H1 (cell line): ENCODE measurements at regions not wholly inside any gene's neighbourhood (a gene's known extent, or its start where the extent isn't known, plus 50 kb on each side); places are given as distances from the start of the nearest gene placed in this dataset.

Source experiments
- CTCF ChIA-PET: fragments of 300-600 bp; sonication (Branson Sonifier 250); formaldehyde crosslinking; loops from one replicate; lab custom pipeline; 2021; ENCODE audit not compliant: partially characterized antibody; lab: Charles Lee
- POLR2A ChIA-PET: fragments of 300-600 bp; sonication (Branson Sonifier 250); formaldehyde crosslinking; loops from one replicate; lab custom pipeline; 2021; ENCODE audit warnings: inconsistent platforms; ENCODE audit not compliant: partially characterized antibody; lab: Charles Lee
- DNase-seq, 2 experiments: peaks; one replicate each; pipeline versions ENCODE4 v3.0.0 to v3.0.0-alpha.2; 2010 to 2022; ENCODE audit warnings: low spot score in 2 of 2, low read depth in 1 of 2, mixed read lengths in 1 of 2
- FAIRE-seq: peaks from 2 replicates; lab custom pipeline; 2011; peaks lifted over from hg19 to GRCh38; lab: Jason Lieb, UNC
- H2AFZ ChIP-seq: 2 replicates; pipeline ENCODE4 v1.8.1; 2012; ENCODE audit warnings: low read length, inconsistent platforms
- H2AK5ac ChIP-seq: 2 replicates; pipeline ENCODE4 v1.6.1; 2013; ENCODE audit warnings: low read depth, low read length
- H2BK120ac ChIP-seq: replicated peaks from 2 replicates; pipeline ENCODE3; 2013; ENCODE audit warnings: low read depth, low read length, inconsistent platforms
- H2BK12ac ChIP-seq: 2 replicates; pipeline ENCODE4 v1.6.1; 2013; ENCODE audit warnings: low read depth, low read length
- H2BK15ac ChIP-seq: 2 replicates; pipeline ENCODE4 v1.6.1; 2013; ENCODE audit warnings: low read length
- H2BK20ac ChIP-seq: 2 replicates; pipeline ENCODE4 v1.6.1; 2013; ENCODE audit warnings: low read length
- H2BK5ac ChIP-seq: 2 replicates; pipeline ENCODE4 v1.6.1; 2013; ENCODE audit warnings: low read depth, low read length
- H3K14ac ChIP-seq: 2 replicates; pipeline ENCODE4 v1.6.1; 2013; ENCODE audit warnings: inconsistent platforms; ENCODE audit not compliant: insufficient read length
- H3K18ac ChIP-seq: 2 replicates; pipeline ENCODE4 v1.6.1; 2013; ENCODE audit warnings: low read length; ENCODE audit errors: extremely low read depth
- H3K23ac ChIP-seq: 2 replicates; pipeline ENCODE4 v1.6.1; 2013; ENCODE audit warnings: inconsistent platforms; ENCODE audit not compliant: insufficient read length
- H3K23me2 ChIP-seq: 2 replicates; pipeline ENCODE4 v1.6.1; 2013; ENCODE audit warnings: low read depth, low read length
- H3K27ac ChIP-seq: 2 replicates; pipeline ENCODE4 v1.6.1; 2011; ENCODE audit warnings: low read depth, low read length, inconsistent platforms
- H3K27me3 ChIP-seq, 4 experiments: replicated peaks in 1 of 4; 1 replicate in 1 of 4; 2 replicates in 3 of 4; pipeline versions ENCODE4 v1.6.1 to v1.8.1; 2011 to 2013; ENCODE audit warnings: low read length in 3 of 4, mild to moderate bottlenecking in 3 of 4, inconsistent platforms in 2 of 4, mixed read lengths in 2 of 4, moderate library complexity in 1 of 4; ENCODE audit not compliant: control insufficient read depth in 3 of 4, insufficient read depth in 3 of 4; ENCODE audit errors: extremely low read depth in 1 of 4
- H3K36me3 ChIP-seq, 4 experiments: 2 replicates each; pipeline versions ENCODE4 v1.6.1 to v1.8.1; 2011 to 2013; ENCODE audit warnings: mild to moderate bottlenecking in 4 of 4, low read length in 3 of 4, moderate library complexity in 2 of 4, control low read depth in 1 of 4, inconsistent platforms in 1 of 4; ENCODE audit not compliant: insufficient read depth in 4 of 4, control insufficient read depth in 2 of 4
- H3K4ac ChIP-seq: replicated peaks from 2 replicates; pipeline ENCODE3; 2013; ENCODE audit warnings: low read length, low read depth, mixed read lengths, inconsistent platforms; ENCODE audit not compliant: insufficient read length
- H3K4me1 ChIP-seq, 4 experiments: replicated peaks in 1 of 4; 1 replicate in 1 of 4; 2 replicates in 3 of 4; pipeline versions ENCODE4 v1.6.1 to v1.8.1; 2011 to 2013; ENCODE audit warnings: low read length in 3 of 4, inconsistent platforms in 2 of 4, mixed read lengths in 1 of 4; ENCODE audit not compliant: insufficient read depth in 4 of 4, control insufficient read depth in 3 of 4
- H3K4me2 ChIP-seq, 2 experiments: 2 replicates each; pipeline versions ENCODE4 v1.6.1 to v1.8.1; 2011 to 2013; ENCODE audit warnings: low read depth in 2 of 2, low read length in 2 of 2, control low read depth in 1 of 2, inconsistent platforms in 1 of 2, mild to moderate bottlenecking in 1 of 2; ENCODE audit not compliant: insufficient read depth in 1 of 2
- H3K4me3 ChIP-seq, 4 experiments: fragments of 200-600, 300-600 bp in 1 of 4; sonication (generic), shearing (Covaris generic), sonication (Bioruptor Twin) in 1 of 4; 2 replicates each; pipeline versions ENCODE4 v1.5.1 to v1.8.1; 2011 to 2016; ENCODE audit warnings: low read length in 4 of 4, low read depth in 3 of 4, control low read depth in 2 of 4, inconsistent platforms in 2 of 4, mild to moderate bottlenecking in 2 of 4, mixed read lengths in 1 of 4, moderate library complexity in 1 of 4; ENCODE audit not compliant: insufficient read depth in 2 of 4; ENCODE audit errors: extremely low read depth in 1 of 4
- H3K56ac ChIP-seq: replicated peaks from 2 replicates; pipeline ENCODE3; 2013; ENCODE audit warnings: low read depth, mild to moderate bottlenecking, mixed read lengths, low read length, inconsistent platforms; ENCODE audit not compliant: insufficient read length
- H3K79me1 ChIP-seq: 2 replicates; pipeline ENCODE4 v1.6.1; 2013; ENCODE audit warnings: low read depth, low read length, control low read depth
- H3K79me2 ChIP-seq, 2 experiments: 2 replicates each; pipeline versions ENCODE4 v1.6.1 to v1.8.1; 2012 to 2013; ENCODE audit warnings: low read length in 2 of 2, mild to moderate bottlenecking in 2 of 2, inconsistent platforms in 1 of 2; ENCODE audit not compliant: insufficient read depth in 2 of 2, control insufficient read depth in 1 of 2
- H3K9ac ChIP-seq, 4 experiments: replicated peaks in 1 of 4; 1 replicate in 1 of 4; 2 replicates in 3 of 4; pipeline versions ENCODE4 v1.6.1 to v1.8.1; 2011 to 2013; ENCODE audit warnings: low read depth in 3 of 4, low read length in 3 of 4, control low read depth in 2 of 4, mild to moderate bottlenecking in 2 of 4, moderate library complexity in 2 of 4, inconsistent platforms in 1 of 4; ENCODE audit errors: extremely low read depth in 1 of 4
- H3K9me3 ChIP-seq, 2 experiments: 2 replicates each; pipeline versions ENCODE4 v1.6.1 to v1.8.1; 2012 to 2013; ENCODE audit warnings: mild to moderate bottlenecking in 2 of 2, moderate library complexity in 2 of 2, control low read depth in 1 of 2, inconsistent platforms in 1 of 2, low read depth in 1 of 2, low read length in 1 of 2, mixed read lengths in 1 of 2; ENCODE audit not compliant: insufficient read depth in 2 of 2
- H4K20me1 ChIP-seq, 2 experiments: replicated peaks in 1 of 2; 2 replicates each; pipeline versions ENCODE3 to v1.8.1; 2011 to 2013; ENCODE audit warnings: inconsistent platforms in 2 of 2, low read length in 2 of 2, mild to moderate bottlenecking in 1 of 2; ENCODE audit not compliant: insufficient read depth in 2 of 2, control insufficient read depth in 1 of 2
- H4K5ac ChIP-seq: 2 replicates; pipeline ENCODE4 v1.6.1; 2013; ENCODE audit warnings: low read length, low read depth, mixed read lengths, inconsistent platforms; ENCODE audit not compliant: insufficient read length
- H4K8ac ChIP-seq: 2 replicates; pipeline ENCODE4 v1.8.0; 2013; ENCODE audit warnings: mild to moderate bottlenecking, moderate library complexity, low read length, inconsistent platforms; ENCODE audit not compliant: insufficient read depth; ENCODE audit errors: extremely low read depth
- H4K91ac ChIP-seq: replicated peaks from 2 replicates; pipeline ENCODE3; 2013; ENCODE audit warnings: low read length, mixed read lengths, inconsistent platforms; ENCODE audit not compliant: insufficient read length
- ASH2L ChIP-seq: fragments of 200-600, 300-600 bp; sonication (generic); IDR thresholded peaks from one replicate; pipeline ENCODE4 v1.7.1; 2017; ENCODE audit warnings: low read length
- BACH1 ChIP-seq: IDR thresholded peaks from 2 replicates; pipeline ENCODE4 v1.6.1; 2012; ENCODE audit warnings: low read length, improper control_type of control experiment
- BCL11A ChIP-seq, 2 experiments: IDR thresholded peaks; one replicate each; pipeline ENCODE4 v1.6.1; 2011; ENCODE audit warnings: low read depth in 2 of 2, low read length in 2 of 2, mild to moderate bottlenecking in 2 of 2
- BRCA1 ChIP-seq: IDR thresholded peaks from 2 replicates; pipeline ENCODE4 v1.6.1; 2012; ENCODE audit warnings: low read depth, low read length, improper control_type of control experiment
- CBX8 ChIP-seq: fragments of 300-800, 300-1000 bp; sonication (generic); IDR thresholded peaks from 2 replicates; pipeline ENCODE4 v1.7.1; 2016; ENCODE audit warnings: low read depth, low read length, borderline replicate concordance
- CHD2 ChIP-seq: IDR thresholded peaks from 2 replicates; pipeline ENCODE4 v1.6.1; 2012; ENCODE audit warnings: low read length, improper control_type of control experiment
- HDAC2 ChIP-seq, 2 experiments: fragments of 300-600 bp in 1 of 2; sonication (generic) in 1 of 2; IDR thresholded peaks; 2 replicates each; pipeline ENCODE4 v1.6.1; 2011 to 2012; ENCODE audit warnings: low read depth in 2 of 2, low read length in 2 of 2, mild to moderate bottlenecking in 2 of 2, moderate library complexity in 2 of 2, borderline replicate concordance in 1 of 2, inconsistent platforms in 1 of 2
- KDM5A ChIP-seq: fragments of 200-600 bp; IDR thresholded peaks from 2 replicates; pipeline ENCODE4 v1.7.1; 2012; ENCODE audit warnings: mild to moderate bottlenecking, low read length, inconsistent platforms, mixed read lengths
- SIN3A ChIP-seq, 2 experiments: IDR thresholded peaks in 1 of 2; conservative IDR thresholded peaks in 1 of 2; 2 replicates each; pipeline ENCODE4 v1.6.1; 2011 to 2012; ENCODE audit warnings: low read length in 2 of 2, improper control_type of control experiment in 1 of 2, low read depth in 1 of 2, mild to moderate bottlenecking in 1 of 2
- SIX5 ChIP-seq: IDR thresholded peaks from 2 replicates; pipeline ENCODE4 v1.6.1; 2011; ENCODE audit warnings: mild to moderate bottlenecking, low read depth, low read length
- TAF7 ChIP-seq: optimal IDR thresholded peaks from 2 replicates; pipeline ENCODE3; 2011; ENCODE audit warnings: low read depth, mild to moderate bottlenecking, inconsistent platforms, low read length, moderate library complexity, borderline replicate concordance
- WGBS, 2 experiments: shearing (Covaris generic) in 1 of 2; methylation state at CpG; one replicate each; pipeline versions ENCODE4 v1.1.6 to v1.1.7; 2013 to 2015; ENCODE audit warnings: low lambda C conversion rate in 2 of 2, mixed read lengths in 2 of 2, inconsistent platforms in 1 of 2, low coverage in 1 of 2, missing lambda C conversion rate in 1 of 2; ENCODE audit not compliant: insufficient replicate concordance in 2 of 2, insufficient coverage in 1 of 2, insufficient read length in 1 of 2; ENCODE audit errors: extremely low coverage in 1 of 2, missing lambda C conversion rate in 1 of 2; 5-methylcytosine and 5-hydroxymethylcytosine counted together
- TF ChIP-seq, protein P1 (sequence below): IDR thresholded peaks from 2 replicates; pipeline ENCODE4 v1.6.1; 2012; ENCODE audit warnings: inconsistent platforms
- TF ChIP-seq, protein P2 (sequence below): IDR thresholded peaks from 2 replicates; pipeline ENCODE4 v1.6.1; 2012; ENCODE audit warnings: inconsistent platforms

DNA sequence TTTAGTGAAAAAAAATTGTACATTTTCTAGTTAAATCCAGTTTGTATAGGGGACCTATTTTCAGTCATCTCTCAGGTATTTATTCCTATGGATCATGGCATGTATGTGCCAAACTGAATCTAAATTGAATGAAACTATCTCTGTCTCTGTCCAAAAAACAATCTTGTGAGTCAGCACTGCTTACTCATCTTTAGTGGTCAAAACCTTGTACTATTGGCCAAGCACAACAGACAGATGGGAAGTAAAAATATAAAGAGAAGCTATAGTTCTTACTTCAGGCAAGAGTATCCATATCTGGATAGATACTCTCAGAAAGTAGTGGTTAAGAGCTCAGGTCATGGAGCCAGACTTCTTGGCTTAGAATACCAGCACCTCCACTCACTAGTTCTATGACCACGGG lies 76.0 kb upstream of the KLHL14 start:
- H3K4me3 ChIP-seq: no peak overlapping the region
- H4K91ac ChIP-seq: no peak overlapping the region
- no peak overlapping the region for H4K8ac ChIP-seq
- H2BK12ac ChIP-seq: no peak overlapping the region
- no peak overlapping the region for H3K27ac ChIP-seq
- 86% methylated on average over 1 of the region's 1 CpG; no CpG with 5 or more reads in 1 of the 2 experiments for WGBS, 2 experiments
- no peaks in the 10 kb centered on the region for H4K20me1 ChIP-seq
- no peak overlapping the region for H2BK20ac ChIP-seq
- DNase-seq: no peak
- no peak overlapping the region for H2BK5ac ChIP-seq
- no peak overlapping the region for H3K14ac ChIP-seq
- H2AFZ ChIP-seq: no peak overlapping the region
- no peak overlapping the region for H3K9ac ChIP-seq
- no peaks in the 10 kb centered on the region for H3K23me2 ChIP-seq
- H2BK15ac ChIP-seq: no peak overlapping the region
- TF ChIP-seq CHD2 (no peak), KDM5A (no peak), BACH1 (no peak), ASH2L (no peak), HDAC2 (IDR thresholded peaks at IDR 0.05; ENCODE audit: borderline replicate concordance in 1 of 2, low read depth in 2 of 2, low read length in 2 of 2) (no peak), SIX5 (no peak), BRCA1 (no peak), CBX8 (no peak), TAF7 (no peak), BCL11A (IDR thresholded peaks at IDR 0.05; ENCODE audit: low read depth in 2 of 2, low read length in 2 of 2) (no peak), SIN3A (conservative IDR thresholded peaks at IDR 0.05 in 1 of 2, IDR thresholded peaks at IDR 0.05 in 1 of 2; ENCODE audit: low read depth in 1 of 2, low read length in 2 of 2) (no peak)
- TF ChIP-seq, protein P1, sequence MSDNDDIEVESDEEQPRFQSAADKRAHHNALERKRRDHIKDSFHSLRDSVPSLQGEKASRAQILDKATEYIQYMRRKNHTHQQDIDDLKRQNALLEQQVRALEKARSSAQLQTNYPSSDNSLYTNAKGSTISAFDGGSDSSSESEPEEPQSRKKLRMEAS: no peak
- TF ChIP-seq, protein P2, sequence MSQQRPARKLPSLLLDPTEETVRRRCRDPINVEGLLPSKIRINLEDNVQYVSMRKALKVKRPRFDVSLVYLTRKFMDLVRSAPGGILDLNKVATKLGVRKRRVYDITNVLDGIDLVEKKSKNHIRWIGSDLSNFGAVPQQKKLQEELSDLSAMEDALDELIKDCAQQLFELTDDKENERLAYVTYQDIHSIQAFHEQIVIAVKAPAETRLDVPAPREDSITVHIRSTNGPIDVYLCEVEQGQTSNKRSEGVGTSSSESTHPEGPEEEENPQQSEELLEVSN: no peak
- TF ChIP-seq, all 59 proteins: peak for 0
- Histone ChIP-seq H3K23ac (no peak overlapping the region), H3K4me1 (peaks cover 0 to 13% (median under 1%) of the 10 kb centered on the region in 4 experiments; a peak in 2 of 7 replicates), H3K4ac (no peak overlapping the region), H3K9me3 (peaks cover 0 to 4% of the 10 kb centered on the region in 2 experiments; a peak in 1 of 4 replicates), H2AK5ac (no peak overlapping the region), H3K79me2 (no peaks in the 10 kb centered on the region), H4K5ac (no peak overlapping the region), H3K79me1 (no peaks in the 10 kb centered on the region), H3K56ac (no peak overlapping the region), H3K27me3 (no peaks in the 10 kb centered on the region), H2BK120ac (no peak overlapping the region), H3K18ac (no peak overlapping the region), H3K36me3 (no peaks in the 10 kb centered on the region), H3K4me2 (no peak overlapping the region)
- no peak for FAIRE-seq
- CTCF ChIA-PET: interaction anchor here (0.9 to 2.2 kb wide), 5 partner anchors 9 to 174 kb away, joined by 3 to 7 read pairs (median 4); no protein-coding TSS in a partner anchor
- POLR2A ChIA-PET: no interaction called here
